Neural progenitor cell (in vitro differentiated cells): ENCODE measurements at regions not wholly inside any gene's neighbourhood (a gene's known extent, or its start where the extent isn't known, plus 50 kb on each side); places are given as distances from the start of the nearest gene placed in this dataset.
"Not testable (repeated sequence)": the region's sequence is repeated elsewhere in the genome, so short reads cannot be mapped to it uniquely, and the experiment has no call there.

Experiments used
- DNase-seq: peaks from one replicate; pipeline ENCODE4 v3.0.0-alpha.2; 2016; ENCODE audit warnings: low spot score
- H2AFZ ChIP-seq: fragments of 200-600 bp; sonication (generic); replicated peaks from 2 replicates; pipeline ENCODE4 v1.6.1; 2016; ENCODE audit warnings: antibody characterized with exemption
- H3F3A ChIP-seq: fragments of 200-600 bp; sonication (generic); 2 replicates; pipeline ENCODE4 v1.6.1; 2016; ENCODE audit warnings: antibody characterized with exemption, low read depth
- H3K27ac ChIP-seq: fragments of 200-600 bp; sonication (generic); 2 replicates; pipeline ENCODE4 v1.5.1; 2016; ENCODE audit warnings: mild to moderate bottlenecking
- H3K27me3 ChIP-seq: fragments of 200-600 bp; sonication (generic); 2 replicates; pipeline ENCODE4 v1.6.1; 2016; ENCODE audit warnings: mild to moderate bottlenecking, moderate library complexity
- H3K36me3 ChIP-seq: fragments of 200-600 bp; sonication (generic); 2 replicates; pipeline ENCODE4 v1.5.1; 2016
- H3K4me1 ChIP-seq: fragments of 200-600 bp; sonication (generic); 2 replicates; pipeline ENCODE4 v1.6.1; 2016; ENCODE audit warnings: mixed run types
- H3K4me2 ChIP-seq: fragments of 200-600 bp; sonication (generic); 2 replicates; pipeline ENCODE4 v1.6.1; 2016
- H3K4me3 ChIP-seq: fragments of 200-600 bp; sonication (generic); 2 replicates; pipeline ENCODE4 v1.5.1; 2016
- H3K79me2 ChIP-seq: fragments of 200-600 bp; sonication (generic); 2 replicates; pipeline ENCODE4 v1.6.1; 2016; ENCODE audit warnings: low read depth
- H3K9ac ChIP-seq: fragments of 200-600 bp; sonication (generic); 2 replicates; pipeline ENCODE4 v1.6.1; 2016
- H3K9me3 ChIP-seq: fragments of 200-600 bp; sonication (generic); 2 replicates; pipeline ENCODE4 v1.5.1; 2016; ENCODE audit warnings: low read depth
- H4K20me1 ChIP-seq: fragments of 200-600 bp; sonication (generic); 2 replicates; pipeline ENCODE4 v1.6.1; 2016; ENCODE audit warnings: low read depth
- H3K27ac Mint-ChIP-seq: 3 replicates; pipeline ENCODE4 v1.8.0; 2021; ENCODE audit warnings: mixed read lengths
- H3K27me3 Mint-ChIP-seq: 2 replicates; pipeline ENCODE4 v1.8.0; 2022; ENCODE audit warnings: low read depth, mild to moderate bottlenecking, inconsistent platforms, moderate library complexity, mixed read lengths; ENCODE audit not compliant: insufficient read depth
- H3K36me3 Mint-ChIP-seq: 3 replicates; pipeline ENCODE4 v1.8.0; 2021; ENCODE audit warnings: mixed read lengths
- H3K4me1 Mint-ChIP-seq: 3 replicates; pipeline ENCODE4 v1.8.0; 2021; ENCODE audit warnings: mixed read lengths
- H3K4me3 Mint-ChIP-seq: 3 replicates; pipeline ENCODE4 v1.8.0; 2021; ENCODE audit warnings: mild to moderate bottlenecking, moderate library complexity, mixed read lengths
- H3K9me3 Mint-ChIP-seq: 3 replicates; pipeline ENCODE4 v1.8.0; 2020; ENCODE audit warnings: mixed read lengths
- CTCF ChIP-seq: fragments of 200-600 bp; sonication (generic); IDR thresholded peaks from 2 replicates; pipeline ENCODE4 v1.5.1; 2017; ENCODE audit warnings: antibody characterized with exemption, mild to moderate bottlenecking
- EZH2 ChIP-seq: fragments of 200-600 bp; sonication (generic); IDR thresholded peaks from 2 replicates; pipeline ENCODE4 v1.6.1; 2017; ENCODE audit warnings: antibody characterized with exemption, mild to moderate bottlenecking, moderate library complexity
- EZH2phosphoT487 ChIP-seq: fragments of 200-600 bp; sonication (generic); IDR thresholded peaks from 2 replicates; pipeline ENCODE4 v1.6.1; 2017; ENCODE audit warnings: antibody characterized with exemption

GRCh38 chr13:56459286-56459685 is 681.4 kb upstream of the PRR20A start:
- no peak for DNase-seq
- Mint-ChIP-seq H3K4me1 (no peaks in the 10 kb centered on the region), H3K27me3 (no peaks in the 10 kb centered on the region), H3K4me3 (no peak overlapping the region), H3K9me3 (peaks cover 3% of the 10 kb centered on the region), H3K36me3 (no peaks in the 10 kb centered on the region), H3K27ac (no peak overlapping the region)
- Histone ChIP-seq H2AFZ (no peak overlapping the region), H3K4me3 (no peak overlapping the region), H3K9me3 (no peaks in the 10 kb centered on the region), H3F3A (no peaks in the 10 kb centered on the region), H4K20me1 (no peaks in the 10 kb centered on the region), H3K9ac (no peak overlapping the region), H3K36me3 (no peaks in the 10 kb centered on the region), H3K27me3 (no peaks in the 10 kb centered on the region), H3K4me2 (no peak overlapping the region), H3K4me1 (no peaks in the 10 kb centered on the region), H3K27ac (no peak overlapping the region), H3K79me2 (no peaks in the 10 kb centered on the region)
- no peak for TF ChIP-seq EZH2
- no peak for TF ChIP-seq EZH2phosphoT487
- no peak for TF ChIP-seq CTCF

GRCh38 chr13:56501750-56502149 is 639.0 kb upstream of the PRR20A start:
- Histone ChIP-seq H3K27me3 (no peaks in the 10 kb centered on the region), H3F3A (no peaks in the 10 kb centered on the region), H3K9ac (no peak overlapping the region), H4K20me1 (no peaks in the 10 kb centered on the region), H3K4me3 (no peak overlapping the region), H2AFZ (no peak overlapping the region), H3K4me2 (no peak overlapping the region), H3K9me3 (no peaks in the 10 kb centered on the region), H3K36me3 (no peaks in the 10 kb centered on the region), H3K79me2 (no peaks in the 10 kb centered on the region), H3K27ac (no peak overlapping the region), H3K4me1 (no peaks in the 10 kb centered on the region)
- no peak for DNase-seq
- Mint-ChIP-seq H3K4me3 (no peak overlapping the region), H3K27me3 (no peaks in the 10 kb centered on the region), H3K9me3 (no peaks in the 10 kb centered on the region), H3K27ac (no peak overlapping the region), H3K4me1 (no peaks in the 10 kb centered on the region), H3K36me3 (no peaks in the 10 kb centered on the region)
- TF ChIP-seq EZH2phosphoT487 (no peak), EZH2 (no peak), CTCF (no peak)

- Mint-ChIP-seq H3K27ac (no peak overlapping the region), H3K4me1 (no peaks in the 10 kb centered on the region), H3K9me3 (no peaks in the 10 kb centered on the region), H3K36me3 (no peaks in the 10 kb centered on the region), H3K4me3 (no peak overlapping the region), H3K27me3 (no peaks in the 10 kb centered on the region)
- Histone ChIP-seq H4K20me1 (no peaks in the 10 kb centered on the region), H3F3A (no peaks in the 10 kb centered on the region), H3K27me3 (no peaks in the 10 kb centered on the region), H3K36me3 (no peaks in the 10 kb centered on the region), H3K79me2 (no peaks in the 10 kb centered on the region), H3K27ac (no peak overlapping the region), H3K4me2 (no peak overlapping the region), H2AFZ (no peak overlapping the region), H3K4me3 (no peak overlapping the region), H3K4me1 (no peaks in the 10 kb centered on the region), H3K9ac (no peak overlapping the region), H3K9me3 (no peaks in the 10 kb centered on the region)
- DNase-seq = no peak
- TF ChIP-seq EZH2phosphoT487 (no peak), EZH2 (no peak), CTCF (no peak)
Measured at GRCh38 chr13:56510836-56511235, 629.9 kb upstream of the PRR20A start.

GRCh38 chr13:56512336-56512735 is 628.4 kb upstream of the PRR20A start:
- H3K36me3 Mint-ChIP-seq = not testable (repeated sequence)

More at GRCh38 chr13:56512336-56512735, 628.4 kb upstream of the PRR20A start:
- H4K20me1 ChIP-seq, H3K9me3 Mint-ChIP-seq, H3K27me3 Mint-ChIP-seq, H2AFZ ChIP-seq, H3K27me3 ChIP-seq, H3K4me3 ChIP-seq, H3K4me1 ChIP-seq, H3F3A ChIP-seq, H3K27ac ChIP-seq, H3K36me3 ChIP-seq, H3K4me2 ChIP-seq, H3K79me2 ChIP-seq, DNase-seq, H3K9me3 ChIP-seq, H3K4me1 Mint-ChIP-seq, H3K9ac ChIP-seq, H3K27ac Mint-ChIP-seq, H3K4me3 Mint-ChIP-seq: not testable (repeated sequence)
